RCC 7860 (cell line): ENCODE measurements at regions not wholly inside any gene's neighbourhood (a gene's known extent, or its start where the extent isn't known, plus 50 kb on each side); places are given as distances from the start of the nearest gene placed in this dataset.
A peak's percentile ranks its signal among the peaks of the same experiment; 100 is the strongest.

Experiments
- DNase-seq: peaks from one replicate; pipeline ENCODE4 v3.0.0-alpha.2; 2015; ENCODE audit warnings: low spot score
- FAIRE-seq: peaks from 2 replicates; lab custom pipeline; 2012; peaks lifted over from hg19 to GRCh38; lab: Jason Lieb, UNC

GRCh38 chr7:117971556-117972244 lies 98.5 kb upstream of the CTTNBP2 start:
- no peak for FAIRE-seq
- DNase-seq = no peak

GRCh38 chr7:117972606-117973005 lies 99.4 kb upstream of the CTTNBP2 start:
- FAIRE-seq (no peak), DNase-seq (no peak)

- DNase-seq (no peak), FAIRE-seq (no peak)
These were observed 100.7 kb upstream of the CTTNBP2 start for GRCh38 chr7:117973975-117974374.

GRCh38 chr7:117974891-117975290 lies 101.7 kb upstream of the CTTNBP2 start:
- FAIRE-seq = no peak
- DNase-seq = no peak

GRCh38 chr7:117975476-117975875 lies 102.2 kb upstream of the CTTNBP2 start:
- no peak for DNase-seq
- FAIRE-seq = no peak

- DNase-seq (no peak), FAIRE-seq (no peak)
These were observed 106.8 kb upstream of the CTTNBP2 start for GRCh38 chr7:117979954-117980497.

GRCh38 chr7:117982071-117983055 lies 109.1 kb upstream of the CTTNBP2 start:
- FAIRE-seq = no peak
- no peak for DNase-seq

GRCh38 chr7:117986645-117987269 lies 113.5 kb upstream of the CTTNBP2 start:
- FAIRE-seq (no peak), DNase-seq (no peak)

- DNase-seq = no peak
- FAIRE-seq = no peak
These were observed 117.6 kb upstream of the CTTNBP2 start for GRCh38 chr7:117990834-117991233.

- no peak for DNase-seq
- no peak for FAIRE-seq
These were observed 119.6 kb upstream of the CTTNBP2 start for GRCh38 chr7:117992635-117993376.

- FAIRE-seq (peak; percentile 28), DNase-seq (peak; percentile 55)
These were observed 120.2 kb upstream of the CTTNBP2 start for GRCh38 chr7:117993377-117994003.

GRCh38 chr7:117995850-117996650 lies 122.8 kb upstream of the CTTNBP2 start:
- FAIRE-seq (peak; percentile 71), DNase-seq (peak; percentile 85)

GRCh38 chr7:117997862-117998825 lies 124.9 kb upstream of the CTTNBP2 start:
- DNase-seq = peak; percentile 81
- FAIRE-seq = peak; percentile 95

GRCh38 chr7:118000480-118001202 lies 127.4 kb upstream of the CTTNBP2 start:
- no peak for FAIRE-seq

GRCh38 chr7:118003476-118003875 lies 130.2 kb upstream of the CTTNBP2 start:
- DNase-seq = no peak

More at GRCh38 chr7:118000480-118001202, 127.4 kb upstream of the CTTNBP2 start:
- DNase-seq = no peak

GRCh38 chr7:118005026-118005425 lies 131.8 kb upstream of the CTTNBP2 start:
- FAIRE-seq = no peak
- no peak for DNase-seq

More at GRCh38 chr7:118003476-118003875, 130.2 kb upstream of the CTTNBP2 start:
- FAIRE-seq = no peak

GRCh38 chr7:118006979-118007378 lies 133.7 kb upstream of the CTTNBP2 start:
- FAIRE-seq (no peak), DNase-seq (no peak)
